Astrocyte of the cerebellum (primary cell): ENCODE measurements at regions not wholly inside any gene's neighbourhood (a gene's known extent, or its start where the extent isn't known, plus 50 kb on each side); places are given as distances from the start of the nearest gene placed in this dataset.

Experiments
- DNase-seq: peaks from one replicate; pipeline ENCODE4 v3.0.0-alpha.2; 2011; ENCODE audit warnings: low read depth
- H3K4me3 ChIP-seq: 2 replicates; pipeline ENCODE4 v1.5.1; 2011; ENCODE audit warnings: mild to moderate bottlenecking, low read depth, low read length, moderate library complexity
- in situ Hi-C: cut with HindIII; loops from 2 replicates; pipeline ENCODE4 v1.10.0; 2017; ENCODE audit warnings: low sequenced_read_pairs
- TF ChIP-seq, protein P1 (sequence below): IDR thresholded peaks from 2 replicates; pipeline ENCODE4 v1.5.1; 2012; ENCODE audit warnings: low read length, low read depth, moderate library complexity, mild to moderate bottlenecking; ENCODE audit errors: missing control alignments

DNA sequence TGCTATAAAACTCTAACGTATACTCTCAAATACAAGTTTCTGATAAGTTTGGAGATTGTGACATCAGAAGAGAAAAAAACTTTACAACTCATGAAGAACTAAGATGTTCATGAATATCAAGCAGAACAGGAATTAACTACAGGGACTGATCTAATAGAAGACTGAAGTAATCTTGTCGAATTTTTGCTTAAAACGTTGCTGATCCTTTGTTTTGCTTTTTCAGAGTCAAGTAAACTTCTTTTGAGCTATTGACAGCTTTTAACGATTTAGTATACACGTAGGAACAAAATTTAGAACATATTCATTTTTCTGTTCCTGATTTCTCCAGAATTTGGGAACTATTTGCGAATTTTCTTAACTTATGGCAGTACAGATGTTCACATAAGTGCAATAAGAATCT is 610.2 kb downstream of the SI start:
- DNase-seq = no peak
- in situ Hi-C loops = no loop called here
- TF ChIP-seq, protein P1, sequence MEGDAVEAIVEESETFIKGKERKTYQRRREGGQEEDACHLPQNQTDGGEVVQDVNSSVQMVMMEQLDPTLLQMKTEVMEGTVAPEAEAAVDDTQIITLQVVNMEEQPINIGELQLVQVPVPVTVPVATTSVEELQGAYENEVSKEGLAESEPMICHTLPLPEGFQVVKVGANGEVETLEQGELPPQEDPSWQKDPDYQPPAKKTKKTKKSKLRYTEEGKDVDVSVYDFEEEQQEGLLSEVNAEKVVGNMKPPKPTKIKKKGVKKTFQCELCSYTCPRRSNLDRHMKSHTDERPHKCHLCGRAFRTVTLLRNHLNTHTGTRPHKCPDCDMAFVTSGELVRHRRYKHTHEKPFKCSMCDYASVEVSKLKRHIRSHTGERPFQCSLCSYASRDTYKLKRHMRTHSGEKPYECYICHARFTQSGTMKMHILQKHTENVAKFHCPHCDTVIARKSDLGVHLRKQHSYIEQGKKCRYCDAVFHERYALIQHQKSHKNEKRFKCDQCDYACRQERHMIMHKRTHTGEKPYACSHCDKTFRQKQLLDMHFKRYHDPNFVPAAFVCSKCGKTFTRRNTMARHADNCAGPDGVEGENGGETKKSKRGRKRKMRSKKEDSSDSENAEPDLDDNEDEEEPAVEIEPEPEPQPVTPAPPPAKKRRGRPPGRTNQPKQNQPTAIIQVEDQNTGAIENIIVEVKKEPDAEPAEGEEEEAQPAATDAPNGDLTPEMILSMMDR = no peak
- no peak overlapping the region for H3K4me3 ChIP-seq

DNA sequence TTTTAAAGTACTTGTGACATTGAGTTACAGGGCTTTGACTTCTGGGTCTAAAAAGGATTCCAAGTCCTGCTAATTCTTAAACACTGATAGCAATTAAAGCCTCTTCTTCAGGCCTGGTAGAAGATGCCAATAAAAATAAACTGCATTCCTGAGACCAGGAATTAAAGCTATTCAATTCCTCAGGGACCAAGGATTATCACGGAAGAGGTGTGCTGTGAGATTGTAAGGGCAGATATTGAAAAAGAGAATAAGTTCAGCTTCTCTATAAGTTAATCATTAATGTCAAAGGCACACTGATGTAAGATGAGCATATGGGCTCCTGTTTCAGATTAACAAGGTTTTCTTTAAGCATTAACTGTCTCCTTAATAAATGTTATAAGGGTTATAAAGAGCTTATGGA is 611.3 kb downstream of the SI start:
- no peak overlapping the region for H3K4me3 ChIP-seq
- TF ChIP-seq, protein P1 = no peak
- DNase-seq = no peak
- in situ Hi-C loops = no loop called here

DNA sequence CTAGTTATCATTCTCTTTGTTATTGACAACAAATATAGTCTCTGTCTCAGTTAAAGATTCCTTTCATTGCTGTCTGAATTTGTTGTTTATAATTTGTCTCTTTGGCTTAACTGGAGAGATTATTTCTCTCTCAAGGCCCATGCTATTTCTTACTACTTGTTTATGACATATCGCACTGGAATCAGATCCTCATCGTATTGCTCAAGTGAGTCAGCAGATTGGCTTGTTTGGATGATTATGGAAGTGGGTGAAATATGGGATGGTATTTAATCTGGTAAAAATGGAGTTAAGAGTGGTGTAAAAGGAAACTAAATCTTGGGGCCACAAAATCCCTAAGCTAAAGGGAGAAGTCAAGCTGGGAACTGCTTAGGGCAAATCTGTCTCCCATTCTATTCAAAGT is 613.1 kb downstream of the SI start:
- DNase-seq = peak; percentile 6
- TF ChIP-seq, protein P1 = no peak
- in situ Hi-C loops = no loop called here
- no peak overlapping the region for H3K4me3 ChIP-seq

DNA sequence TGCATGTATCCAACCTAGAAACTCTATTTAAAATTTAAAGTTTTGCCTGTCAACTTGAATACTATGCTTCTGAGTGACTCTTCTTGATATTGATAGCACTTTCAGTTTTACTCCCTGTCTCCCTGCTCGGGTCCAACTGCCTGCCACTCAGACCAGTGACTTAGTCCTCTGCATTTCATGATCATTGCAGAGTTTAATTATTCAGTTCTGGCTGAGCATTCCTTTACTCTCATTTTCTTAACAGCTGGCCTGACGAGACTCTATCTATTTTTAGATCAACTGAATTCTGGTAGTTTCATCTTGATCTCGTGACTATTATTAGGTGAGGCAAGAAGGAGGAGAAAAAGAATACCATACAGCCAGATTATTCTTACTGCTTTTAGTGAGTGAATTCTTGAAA is 617.4 kb downstream of the SI start:
- TF ChIP-seq, protein P1 = no peak
- no peak for DNase-seq
- no peak overlapping the region for H3K4me3 ChIP-seq
- in situ Hi-C loops = no loop called here

DNA sequence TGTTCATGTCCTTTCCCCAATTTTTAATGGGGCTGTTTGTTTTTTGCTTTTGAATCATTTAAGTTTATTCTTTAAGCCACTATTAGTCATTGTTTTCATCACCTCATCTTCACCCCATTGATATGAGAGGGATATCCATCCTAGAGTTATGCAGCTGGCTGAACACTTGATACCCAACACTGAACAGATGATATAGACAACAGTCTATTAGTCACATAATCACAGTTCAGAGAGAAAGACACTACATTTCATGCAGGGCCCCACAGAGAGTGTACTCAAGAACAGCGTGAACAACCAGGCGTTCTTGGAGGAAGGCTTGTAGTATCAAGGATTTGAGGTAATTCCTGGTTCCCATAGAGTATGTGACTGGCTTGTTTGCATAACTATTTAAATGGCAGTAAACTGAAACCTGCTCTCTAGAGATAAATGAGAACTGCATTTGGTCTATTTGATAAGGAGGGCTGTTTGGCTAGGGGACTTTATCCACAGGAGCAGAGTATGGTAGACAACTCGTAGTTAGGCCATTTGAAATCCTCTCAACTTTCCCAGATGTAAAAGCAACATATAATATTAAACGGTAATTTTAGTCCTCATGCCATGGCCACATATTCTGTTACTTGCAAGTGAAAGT is 618.7 kb downstream of the SI start:
- no peak overlapping the region for H3K4me3 ChIP-seq
- in situ Hi-C loops = no loop called here
- TF ChIP-seq, protein P1 = no peak
- DNase-seq = no peak

DNA sequence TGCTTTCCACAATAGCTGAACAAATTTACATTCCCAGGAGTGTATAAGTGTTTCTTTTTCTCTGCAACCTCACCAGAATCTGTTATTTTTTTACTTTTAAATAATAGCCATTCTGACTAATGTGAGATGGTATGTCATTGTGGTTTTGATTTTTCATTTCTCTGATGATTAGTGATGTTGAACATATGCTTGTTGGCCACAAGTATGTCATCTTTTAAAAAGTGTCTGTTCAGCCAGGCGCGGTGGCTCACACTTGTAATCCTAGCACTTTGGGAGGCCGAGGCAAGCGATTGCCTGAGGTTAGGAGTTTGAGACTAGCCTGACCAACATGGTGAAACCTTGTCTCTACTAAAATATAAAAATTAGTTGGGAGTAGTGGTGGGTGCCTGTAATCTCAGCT is 619.3 kb downstream of the SI start:
- TF ChIP-seq, protein P1 = no peak
- no peak overlapping the region for H3K4me3 ChIP-seq
- DNase-seq = peak; percentile 59
- in situ Hi-C loops = no loop called here
